HG03378 (cell line): ENCODE measurements at regions not wholly inside any gene's neighbourhood (a gene's known extent, or its start where the extent isn't known, plus 50 kb on each side); places are given as distances from the start of the nearest gene placed in this dataset.
"Not testable (repeated sequence)": the region's sequence is repeated elsewhere in the genome, so short reads cannot be mapped to it uniquely, and the experiment has no call there.

Source experiments
- ATAC-seq: cut with Tn5 transposase; IDR thresholded peaks from one replicate; pipeline ENCODE4 v1.9.1; 2021; ENCODE audit warnings: mild to moderate bottlenecking, moderate library complexity; ENCODE audit not compliant: unreplicated experiment

- no peak for ATAC-seq
Observed at GRCh38 chr4:126986828-126987227, 645.9 kb upstream of the INTU start.

- no peak for ATAC-seq
Observed at GRCh38 chr4:126991965-126992364, 640.8 kb upstream of the INTU start.

- no peak for ATAC-seq
Observed at GRCh38 chr4:126992910-126993309, 639.8 kb upstream of the INTU start.

GRCh38 chr4:126993351-126993750, 639.4 kb upstream of the INTU start:
- no peak for ATAC-seq

GRCh38 chr4:126995235-126995634, 637.5 kb upstream of the INTU start:
- no peak for ATAC-seq

- no peak for ATAC-seq
Observed at GRCh38 chr4:127000110-127000509, 632.6 kb upstream of the INTU start.

GRCh38 chr4:127000846-127001245, 631.9 kb upstream of the INTU start:
- no peak for ATAC-seq

- no peak for ATAC-seq
Observed at GRCh38 chr4:127001933-127002332, 630.8 kb upstream of the INTU start.

GRCh38 chr4:127006446-127006877, 626.3 kb upstream of the INTU start:
- ATAC-seq: no peak

GRCh38 chr4:127007305-127007704, 625.5 kb upstream of the INTU start:
- no peak for ATAC-seq

GRCh38 chr4:127012549-127012948, 620.2 kb upstream of the INTU start:
- ATAC-seq: no peak

GRCh38 chr4:127015667-127016117, 617.1 kb upstream of the INTU start:
- ATAC-seq: no peak

- no peak for ATAC-seq
Observed at GRCh38 chr4:127018381-127018780, 614.4 kb upstream of the INTU start.

GRCh38 chr4:127020831-127021230, 611.9 kb upstream of the INTU start:
- ATAC-seq: not testable (repeated sequence)

GRCh38 chr4:127036296-127036695, 596.5 kb upstream of the INTU start:
- ATAC-seq: no peak

- ATAC-seq: no peak
Observed at GRCh38 chr4:127045861-127046260, 586.9 kb upstream of the INTU start.

- no peak for ATAC-seq
Observed at GRCh38 chr4:127047930-127048329, 584.8 kb upstream of the INTU start.

- no peak for ATAC-seq
Observed at GRCh38 chr4:127048376-127049044, 584.2 kb upstream of the INTU start.

- no peak for ATAC-seq
Observed at GRCh38 chr4:127049526-127049925, 583.2 kb upstream of the INTU start.

- no peak for ATAC-seq
Observed at GRCh38 chr4:127052742-127053141, 580.0 kb upstream of the INTU start.

- no peak for ATAC-seq
Observed at GRCh38 chr4:127055357-127055756, 577.4 kb upstream of the INTU start.

GRCh38 chr4:127069675-127070074, 563.1 kb upstream of the INTU start:
- no peak for ATAC-seq

GRCh38 chr4:127071443-127071842, 561.3 kb upstream of the INTU start:
- ATAC-seq: no peak
